HG03442 (cell line): ENCODE measurements at regions not wholly inside any gene's neighbourhood (a gene's known extent, or its start where the extent isn't known, plus 50 kb on each side); places are given as distances from the start of the nearest gene placed in this dataset.

Experiments
- ATAC-seq: cut with Tn5 transposase; IDR thresholded peaks from one replicate; pipeline ENCODE4 v1.9.1; 2021; ENCODE audit warnings: mild to moderate bottlenecking, moderate library complexity; ENCODE audit not compliant: unreplicated experiment

- ATAC-seq = no peak
Measured at GRCh38 chr22:48439560-48440135, 1388.0 kb downstream of the BRD1 start.

GRCh38 chr22:48438800-48439559 is 1388.7 kb downstream of the BRD1 start:
- no peak for ATAC-seq

GRCh38 chr22:48438096-48438495 is 1389.6 kb downstream of the BRD1 start:
- no peak for ATAC-seq

- no peak for ATAC-seq
Measured at GRCh38 chr22:48436201-48436931, 1391.3 kb downstream of the BRD1 start.

- ATAC-seq = no peak
Measured at GRCh38 chr22:48434868-48435250, 1392.8 kb downstream of the BRD1 start.

GRCh38 chr22:48434156-48434867 is 1393.4 kb downstream of the BRD1 start:
- ATAC-seq = no peak

GRCh38 chr22:48433647-48434046 is 1394.0 kb downstream of the BRD1 start:
- ATAC-seq = no peak

- no peak for ATAC-seq
Measured at GRCh38 chr22:48432781-48433518, 1394.7 kb downstream of the BRD1 start.

GRCh38 chr22:48431536-48432315 is 1395.9 kb downstream of the BRD1 start:
- ATAC-seq = no peak

- ATAC-seq = no peak
Measured at GRCh38 chr22:48431014-48431413, 1396.7 kb downstream of the BRD1 start.

- ATAC-seq = no peak
Measured at GRCh38 chr22:48429446-48430020, 1398.1 kb downstream of the BRD1 start.

GRCh38 chr22:48428631-48429371 is 1398.9 kb downstream of the BRD1 start:
- ATAC-seq = no peak

GRCh38 chr22:48427731-48428211 is 1399.9 kb downstream of the BRD1 start:
- no peak for ATAC-seq

GRCh38 chr22:48426466-48427380 is 1401.0 kb downstream of the BRD1 start:
- no peak for ATAC-seq

- no peak for ATAC-seq
Measured at GRCh38 chr22:48425641-48426040, 1402.0 kb downstream of the BRD1 start.

- ATAC-seq = no peak
Measured at GRCh38 chr22:48425091-48425506, 1402.6 kb downstream of the BRD1 start.

- no peak for ATAC-seq
Measured at GRCh38 chr22:48424661-48425060, 1403.0 kb downstream of the BRD1 start.

- no peak for ATAC-seq
Measured at GRCh38 chr22:48424201-48424627, 1403.5 kb downstream of the BRD1 start.
